HUES6 (cell line): ENCODE measurements at regions not wholly inside any gene's neighbourhood (a gene's known extent, or its start where the extent isn't known, plus 50 kb on each side); places are given as distances from the start of the nearest gene placed in this dataset.

ENCODE experiments used
- H3K27ac ChIP-seq: 2 replicates; pipeline ENCODE4 v1.7.0; 2013; ENCODE audit warnings: low read depth, mild to moderate bottlenecking, low read length, inconsistent platforms
- H3K27me3 ChIP-seq: 2 replicates; pipeline ENCODE4 v1.6.1; 2013; ENCODE audit warnings: low read length; ENCODE audit not compliant: control insufficient read depth, insufficient read depth
- H3K36me3 ChIP-seq: 2 replicates; pipeline ENCODE4 v1.6.1; 2013; ENCODE audit warnings: low read length; ENCODE audit not compliant: control insufficient read depth, insufficient read depth
- H3K4me1 ChIP-seq: 2 replicates; pipeline ENCODE4 v1.6.1; 2013; ENCODE audit warnings: low read length; ENCODE audit not compliant: control insufficient read depth, insufficient read depth
- H3K4me3 ChIP-seq: 2 replicates; pipeline ENCODE4 v1.5.1; 2013; ENCODE audit warnings: low read depth, low read length
- H3K9ac ChIP-seq: one replicate; pipeline ENCODE4 v1.6.1; 2013; ENCODE audit warnings: mild to moderate bottlenecking, low read length
- H3K9me3 ChIP-seq: 2 replicates; pipeline ENCODE4 v1.6.1; 2013; ENCODE audit warnings: low read depth, low read length; ENCODE audit not compliant: control insufficient read depth, insufficient read depth

GRCh38 chr10:31741473-31741872 is 187.2 kb downstream of the ARHGAP12 start:
- H3K36me3 ChIP-seq: no peaks in the 10 kb centered on the region
- no peak overlapping the region for H3K27ac ChIP-seq
- H3K4me3 ChIP-seq: no peak overlapping the region
- no peak overlapping the region for H3K9ac ChIP-seq
- no peaks in the 10 kb centered on the region for H3K27me3 ChIP-seq
- no peaks in the 10 kb centered on the region for H3K4me1 ChIP-seq
- H3K9me3 ChIP-seq: peaks cover 11% of the 10 kb centered on the region

- Histone ChIP-seq H3K27ac (no peak overlapping the region), H3K27me3 (no peaks in the 10 kb centered on the region), H3K9me3 (peaks cover 25% of the 10 kb centered on the region), H3K4me1 (no peaks in the 10 kb centered on the region), H3K9ac (no peak overlapping the region), H3K36me3 (no peaks in the 10 kb centered on the region), H3K4me3 (no peak overlapping the region)
Measured at GRCh38 chr10:31739711-31740110, 188.9 kb downstream of the ARHGAP12 start.

- no peaks in the 10 kb centered on the region for H3K4me1 ChIP-seq
- no peak overlapping the region for H3K27ac ChIP-seq
- no peak overlapping the region for H3K4me3 ChIP-seq
- H3K9me3 ChIP-seq: peaks cover 27% of the 10 kb centered on the region
- H3K9ac ChIP-seq: no peak overlapping the region
- H3K27me3 ChIP-seq: no peaks in the 10 kb centered on the region
- H3K36me3 ChIP-seq: no peaks in the 10 kb centered on the region
Measured at GRCh38 chr10:31739146-31739545, 189.5 kb downstream of the ARHGAP12 start.

- Histone ChIP-seq H3K9me3 (peaks cover 42% of the 10 kb centered on the region), H3K4me1 (no peaks in the 10 kb centered on the region; the same call in 1 of the 2 replicates), H3K27me3 (no peaks in the 10 kb centered on the region), H3K27ac (no peak overlapping the region), H3K9ac (no peak overlapping the region), H3K36me3 (no peaks in the 10 kb centered on the region), H3K4me3 (no peak overlapping the region)
Measured at GRCh38 chr10:31731711-31732110, 196.9 kb downstream of the ARHGAP12 start.

DNA sequence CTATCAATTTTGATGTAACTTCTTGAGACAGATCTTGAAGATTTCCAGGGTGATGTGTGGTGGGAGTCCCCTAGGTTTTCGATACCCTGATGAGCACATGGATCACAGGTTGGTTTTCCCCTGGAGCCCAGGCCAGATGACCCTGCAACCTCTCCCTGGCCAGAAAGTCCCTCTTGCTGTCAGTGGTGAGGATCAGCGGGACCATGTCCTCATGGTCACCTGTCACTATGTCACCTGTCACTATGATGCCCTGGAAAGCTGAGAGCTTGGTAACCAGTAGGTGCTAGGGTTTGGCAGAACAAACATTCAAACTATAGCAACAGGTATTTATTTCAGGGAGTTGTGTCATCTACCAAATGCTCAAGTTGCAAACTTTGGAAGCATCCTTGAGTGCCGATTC is 197.9 kb downstream of the ARHGAP12 start:
- H3K4me1 ChIP-seq: no peaks in the 10 kb centered on the region; the same call in 1 of the 2 replicates

GRCh38 chr10:31728698-31729224 is 199.9 kb downstream of the ARHGAP12 start:
- Histone ChIP-seq H3K27ac (no peak overlapping the region), H3K36me3 (no peaks in the 10 kb centered on the region), H3K4me3 (no peak overlapping the region), H3K27me3 (no peaks in the 10 kb centered on the region), H3K9ac (no peak overlapping the region), H3K9me3 (peaks cover 29% of the 10 kb centered on the region), H3K4me1 (no peaks in the 10 kb centered on the region; the same call in 1 of the 2 replicates)

More for the DNA sequence above, 197.9 kb downstream of the ARHGAP12 start:
- H3K4me3 ChIP-seq: no peak overlapping the region
- H3K9me3 ChIP-seq: peaks cover 34% of the 10 kb centered on the region
- no peak overlapping the region for H3K27ac ChIP-seq
- no peaks in the 10 kb centered on the region for H3K36me3 ChIP-seq
- H3K9ac ChIP-seq: no peak overlapping the region
- H3K27me3 ChIP-seq: no peaks in the 10 kb centered on the region

- H3K27ac ChIP-seq: no peak overlapping the region
- no peaks in the 10 kb centered on the region for H3K36me3 ChIP-seq
- H3K9me3 ChIP-seq: peaks cover 37% of the 10 kb centered on the region
- no peak overlapping the region for H3K9ac ChIP-seq
- H3K4me3 ChIP-seq: no peak overlapping the region
- H3K27me3 ChIP-seq: no peaks in the 10 kb centered on the region
- no peaks in the 10 kb centered on the region; the same call in 1 of the 2 replicates for H3K4me1 ChIP-seq
Measured at GRCh38 chr10:31725436-31725835, 203.2 kb downstream of the ARHGAP12 start.

DNA sequence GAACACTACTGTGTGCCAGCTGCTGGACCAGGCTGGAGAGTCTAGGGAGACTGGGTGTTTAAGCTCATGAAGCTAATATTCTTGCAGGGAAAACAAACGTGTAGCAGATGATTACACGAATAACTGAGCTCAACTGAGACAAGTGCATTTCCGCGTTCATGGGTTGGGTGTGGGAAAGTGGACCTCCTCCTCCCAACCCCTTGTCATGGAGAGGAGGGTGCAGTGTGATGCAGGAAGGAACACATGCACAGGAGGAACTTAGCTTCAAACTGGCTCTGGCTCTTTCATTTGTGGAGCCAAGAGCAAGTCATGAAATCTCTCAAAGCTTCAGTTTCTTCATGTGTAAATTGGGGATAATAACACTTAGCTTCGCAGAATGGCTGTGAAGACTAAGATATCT is 204.3 kb downstream of the ARHGAP12 start:
- Histone ChIP-seq H3K36me3 (no peaks in the 10 kb centered on the region), H3K4me1 (no peaks in the 10 kb centered on the region; the same call in 1 of the 2 replicates), H3K27me3 (no peaks in the 10 kb centered on the region), H3K27ac (no peak overlapping the region), H3K9me3 (peaks cover 39% of the 10 kb centered on the region), H3K9ac (no peak overlapping the region), H3K4me3 (no peak overlapping the region)

DNA sequence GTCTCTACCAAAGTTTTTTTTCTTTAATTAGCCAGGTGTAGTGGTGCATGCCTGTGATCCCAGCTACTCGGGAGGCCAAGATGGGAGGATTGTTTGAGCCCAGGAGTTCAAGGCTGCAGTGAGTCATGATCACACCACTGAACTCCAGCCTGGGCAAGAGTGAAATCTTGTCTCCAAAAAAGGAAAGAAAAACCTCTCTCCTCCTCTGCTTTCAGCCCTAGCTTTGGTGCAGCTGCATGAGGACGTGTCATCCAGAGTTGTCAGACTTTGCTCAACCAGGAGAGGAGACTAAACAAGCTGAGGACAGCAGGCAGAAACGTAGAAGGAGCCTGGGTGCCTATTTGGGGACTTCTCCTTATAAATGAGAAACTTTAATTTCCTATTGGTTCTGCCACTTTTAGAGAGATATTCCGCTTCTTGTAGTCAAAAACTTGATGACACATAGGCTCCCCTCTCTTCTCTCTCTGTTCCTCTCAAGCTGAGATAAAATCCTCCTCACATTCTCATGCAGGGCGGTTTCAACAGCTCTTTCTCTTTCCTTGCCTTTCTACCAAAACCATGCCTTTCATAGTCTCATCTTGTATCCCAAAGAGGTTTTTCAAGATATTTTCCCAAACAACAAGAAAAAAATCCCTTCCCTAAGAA is 205.4 kb downstream of the ARHGAP12 start:
- Histone ChIP-seq H3K9me3 (peaks cover 38% of the 10 kb centered on the region), H3K36me3 (no peaks in the 10 kb centered on the region), H3K4me1 (no peaks in the 10 kb centered on the region)

DNA sequence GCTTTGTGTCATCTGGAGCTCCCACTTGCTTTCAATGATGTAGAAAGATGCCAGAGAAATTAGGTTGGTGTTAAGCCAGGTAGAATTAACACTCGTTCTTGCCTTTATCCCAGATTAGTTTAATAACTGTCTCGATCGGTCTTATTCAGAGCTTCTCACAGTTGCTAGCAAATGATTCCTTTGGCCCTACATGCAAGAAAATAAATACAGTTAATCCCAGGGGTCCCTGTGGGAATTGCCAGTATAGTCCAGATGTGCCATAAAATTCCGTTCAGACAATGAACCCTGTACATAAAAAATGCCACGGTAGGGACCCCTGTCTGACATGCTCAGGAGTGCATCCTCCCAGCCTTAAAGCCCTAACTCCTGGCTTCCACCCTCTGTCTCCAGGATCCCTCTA is 207.5 kb downstream of the ARHGAP12 start:
- no peak overlapping the region for H3K27ac ChIP-seq
- no peak overlapping the region for H3K9ac ChIP-seq
- no peak overlapping the region for H3K4me3 ChIP-seq
- no peaks in the 10 kb centered on the region for H3K27me3 ChIP-seq
- H3K36me3 ChIP-seq: no peaks in the 10 kb centered on the region
- H3K4me1 ChIP-seq: no peaks in the 10 kb centered on the region
- H3K9me3 ChIP-seq: peaks cover 22% of the 10 kb centered on the region

More for the DNA sequence above, 205.4 kb downstream of the ARHGAP12 start:
- Histone ChIP-seq H3K4me3 (no peak overlapping the region), H3K27ac (no peak overlapping the region), H3K27me3 (no peaks in the 10 kb centered on the region), H3K9ac (no peak overlapping the region)

GRCh38 chr10:31720546-31720945 is 208.1 kb downstream of the ARHGAP12 start:
- peaks cover 20% of the 10 kb centered on the region for H3K9me3 ChIP-seq
- no peak overlapping the region for H3K27ac ChIP-seq
- H3K36me3 ChIP-seq: no peaks in the 10 kb centered on the region
- H3K4me1 ChIP-seq: no peaks in the 10 kb centered on the region
- no peak overlapping the region for H3K4me3 ChIP-seq
- H3K27me3 ChIP-seq: no peaks in the 10 kb centered on the region
- H3K9ac ChIP-seq: no peak overlapping the region
